ENCODE measurements at regions not wholly inside any gene's neighbourhood (a gene's known extent, or its start where the extent isn't known, plus 50 kb on each side); places are given as distances from the start of the nearest gene placed in this dataset.
A peak's percentile ranks its signal among the peaks of the same experiment; 100 is the strongest.
"Not testable (repeated sequence)": the region's sequence is repeated elsewhere in the genome, so short reads cannot be mapped to it uniquely, and the experiment has no call there.

DNA sequence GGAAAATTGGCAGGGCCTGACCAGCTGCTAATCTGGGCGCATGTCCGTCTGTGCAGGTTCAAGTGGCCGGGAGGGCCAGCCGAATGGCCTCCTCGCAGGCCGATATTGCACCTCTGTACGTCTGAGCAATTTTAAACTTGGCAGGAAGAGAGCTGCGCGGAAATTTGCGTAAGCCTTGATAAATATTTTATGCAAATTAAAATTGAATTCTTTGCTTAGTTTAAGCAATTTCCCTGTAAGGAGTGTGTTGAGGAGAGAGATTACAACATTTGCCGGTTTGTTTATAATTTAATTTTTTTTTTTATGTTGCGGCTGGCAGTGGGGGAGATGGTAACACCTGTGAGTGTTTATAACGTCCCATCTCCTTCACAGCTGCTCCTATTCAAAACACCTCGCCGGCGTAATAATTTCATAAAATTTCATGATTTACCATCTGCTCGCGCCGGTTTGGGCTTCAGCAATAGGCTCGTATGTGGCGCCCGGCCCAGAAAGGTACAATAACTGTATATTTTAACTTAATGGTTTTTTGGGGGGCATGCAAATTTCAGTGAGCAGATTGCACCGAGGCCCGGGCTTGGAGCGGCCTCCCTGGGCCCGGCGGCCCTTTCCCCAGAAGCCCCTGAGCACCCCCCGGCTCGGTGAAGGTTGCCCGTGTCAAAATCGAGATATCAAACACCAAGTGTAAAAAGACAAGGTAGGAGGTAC lies 269.4 kb upstream of the MVB12B start:
- peak; percentile 87 for DNase-seq

- peak; percentile 91 for DNase-seq
Observed at GRCh38 chr9:126058011-126058531, 268.6 kb upstream of the MVB12B start.

DNA sequence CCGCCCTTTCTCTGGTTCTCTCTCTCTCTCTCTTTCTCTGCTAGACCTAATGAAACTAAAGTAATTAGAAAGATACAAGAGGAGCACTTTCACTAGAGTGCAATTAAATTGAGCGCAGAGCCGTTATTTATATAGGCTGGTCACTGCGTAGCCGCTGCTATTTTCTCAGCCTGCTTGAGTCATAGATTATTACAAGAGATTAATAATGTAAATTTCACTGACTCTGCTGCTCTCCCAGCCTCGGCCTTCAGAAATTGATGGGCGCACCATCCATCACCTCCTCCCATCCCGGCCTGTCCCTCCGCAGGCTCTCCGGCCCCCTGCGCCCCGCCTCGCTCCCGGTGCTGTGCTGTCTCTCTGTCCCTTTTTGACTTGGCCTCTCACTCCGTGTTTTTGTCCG lies 268.0 kb upstream of the MVB12B start:
- no peak for DNase-seq

DNA sequence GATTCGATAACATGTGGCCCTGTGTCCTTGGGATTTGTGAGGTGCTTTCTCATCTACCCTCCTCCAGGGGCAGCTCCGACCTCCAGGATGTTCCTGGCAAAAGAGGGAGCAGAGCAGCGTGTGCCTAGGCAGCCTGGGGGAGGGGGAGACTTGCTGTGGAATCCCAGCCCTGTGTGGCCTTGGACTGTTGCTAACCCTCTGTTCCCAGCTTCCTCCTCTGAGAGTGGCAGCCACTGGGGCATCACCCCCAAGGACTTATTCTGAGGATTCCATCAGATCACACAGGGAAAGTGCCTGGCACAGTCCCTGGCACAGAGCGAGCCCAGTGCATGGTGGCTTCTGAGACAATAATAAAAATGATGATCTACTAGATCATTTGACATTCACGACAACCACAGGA lies 265.1 kb upstream of the MVB12B start:
- no peak for DNase-seq

GRCh38 chr9:126062158-126062886 lies 264.3 kb upstream of the MVB12B start:
- DNase-seq = no peak

GRCh38 chr9:126063326-126063725 lies 263.3 kb upstream of the MVB12B start:
- no peak for DNase-seq

- DNase-seq = no peak
Observed at GRCh38 chr9:126066131-126066530, 260.5 kb upstream of the MVB12B start.

DNA sequence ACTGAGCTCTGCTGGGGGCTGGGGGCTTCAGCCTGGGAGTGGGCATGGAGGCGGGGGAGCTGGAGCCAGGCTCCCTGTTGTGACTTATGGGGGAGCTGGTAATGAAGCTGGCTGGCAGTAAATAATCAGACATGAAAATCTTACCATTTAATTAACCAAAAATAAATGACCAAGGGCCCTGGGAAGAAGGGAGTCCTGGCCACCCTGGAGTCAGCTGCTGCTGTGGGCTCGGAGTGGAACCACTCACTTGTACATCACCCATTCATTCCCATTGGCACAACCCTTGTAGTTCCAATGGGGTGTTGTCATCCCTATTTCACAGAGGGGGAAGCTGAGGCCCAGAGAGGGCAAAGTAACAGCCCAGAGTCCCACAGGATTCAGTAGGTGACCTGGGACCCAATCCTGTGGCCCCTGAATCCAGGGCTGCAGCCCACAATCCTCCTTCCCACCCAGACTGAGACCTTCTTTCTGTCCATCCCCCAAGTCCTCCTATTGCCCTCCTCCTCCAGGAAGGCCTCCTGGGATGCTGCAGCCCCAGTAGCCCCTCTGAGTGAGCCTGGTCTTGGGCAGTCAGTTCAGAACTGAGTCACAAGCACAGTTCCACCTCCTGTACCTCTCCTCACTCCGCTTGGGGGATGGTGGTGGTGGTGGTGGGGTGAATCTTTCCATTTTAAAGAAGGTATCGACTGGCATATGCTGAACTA lies 259.4 kb upstream of the MVB12B start:
- no peak for DNase-seq

DNA sequence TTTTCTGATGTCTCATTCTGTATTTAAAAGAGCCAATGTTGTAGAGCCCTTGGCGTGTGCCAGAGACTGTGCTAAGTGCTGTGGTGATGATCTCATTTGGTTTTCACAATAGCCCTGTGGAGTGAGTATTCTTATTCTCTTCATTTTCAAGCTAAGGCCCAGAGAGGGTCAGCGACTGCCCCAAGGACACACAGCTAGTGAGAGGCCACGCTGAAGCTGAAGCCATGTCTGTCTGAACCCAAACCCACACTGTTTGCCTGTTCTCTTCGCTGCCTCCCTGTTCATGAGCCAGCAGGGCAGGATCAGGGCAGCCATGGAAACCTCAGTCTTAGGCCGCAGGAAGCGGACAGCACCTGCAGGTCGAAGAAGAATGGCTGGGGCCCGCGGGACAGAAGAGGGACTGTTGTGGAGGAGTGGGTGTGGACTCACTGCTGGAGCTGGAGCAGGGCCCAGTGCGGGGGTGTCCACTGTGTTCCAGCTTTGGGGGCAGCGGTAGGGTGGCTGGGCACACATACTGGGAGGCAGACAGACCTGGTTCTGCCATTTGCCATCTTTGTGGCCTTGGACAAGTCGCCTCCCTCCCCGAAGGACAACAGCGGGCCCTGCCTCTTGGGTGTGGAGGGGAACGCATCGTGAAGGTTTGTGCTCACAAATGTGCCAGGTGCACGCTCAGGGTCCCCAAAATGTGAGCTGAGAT lies 257.9 kb upstream of the MVB12B start:
- no peak for DNase-seq

DNA sequence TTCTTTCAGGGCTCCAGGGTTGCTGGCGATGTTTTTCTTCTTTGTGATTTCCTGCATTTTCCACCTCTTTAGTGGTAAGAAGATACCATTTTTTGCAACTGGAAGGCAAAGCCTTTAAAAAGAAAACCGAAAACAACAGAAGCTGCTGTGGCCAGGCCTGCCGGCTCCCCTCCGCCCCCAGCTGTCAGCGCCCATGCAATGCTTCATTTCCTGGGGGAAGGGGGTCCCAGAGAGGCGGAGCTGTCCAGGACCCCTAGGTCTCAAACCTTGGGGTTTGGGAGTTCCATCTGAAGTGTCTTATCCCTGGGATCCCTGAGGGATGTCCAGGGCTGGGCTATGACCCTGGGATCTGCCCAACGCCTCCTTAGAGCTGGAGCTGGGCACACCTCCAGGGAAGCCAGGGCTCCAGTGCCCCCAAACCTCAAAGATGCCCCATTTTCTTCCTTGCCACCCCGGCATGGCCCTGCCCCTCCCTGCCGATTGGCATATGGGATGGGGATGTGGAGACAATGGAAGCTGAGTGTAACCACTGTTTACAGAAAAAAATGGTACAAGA lies 257.2 kb upstream of the MVB12B start:
- no peak for DNase-seq

- no peak for DNase-seq
Observed at GRCh38 chr9:126070058-126070655, 256.5 kb upstream of the MVB12B start.

GRCh38 chr9:126071076-126071750 lies 255.4 kb upstream of the MVB12B start:
- no peak for DNase-seq

GRCh38 chr9:126077656-126078055 lies 249.0 kb upstream of the MVB12B start:
- not testable (repeated sequence) for DNase-seq

GRCh38 chr9:126080641-126081040 lies 246.0 kb upstream of the MVB12B start:
- DNase-seq = no peak

- no peak for DNase-seq
Observed at GRCh38 chr9:126081746-126082145, 244.9 kb upstream of the MVB12B start.

DNA sequence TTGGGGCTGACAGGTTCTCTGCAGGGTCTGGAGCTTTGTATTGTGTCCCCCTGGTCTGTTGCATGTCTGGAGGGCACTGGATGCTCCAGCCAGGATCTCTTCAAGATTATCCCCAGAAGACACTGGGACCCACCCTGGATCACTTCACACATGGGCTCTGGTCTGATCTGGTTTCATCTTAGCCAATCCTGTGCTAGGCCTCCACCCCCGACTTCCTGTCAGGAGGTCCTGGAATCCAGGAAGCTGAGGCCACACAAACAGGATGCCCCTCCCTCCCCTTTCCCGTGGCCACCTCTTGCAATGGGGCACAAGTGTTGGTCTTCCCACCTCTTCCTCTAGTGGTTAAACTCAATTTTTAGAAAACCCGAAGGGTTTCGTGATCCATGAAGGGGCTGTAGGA lies 242.6 kb upstream of the MVB12B start:
- no peak for DNase-seq

DNA sequence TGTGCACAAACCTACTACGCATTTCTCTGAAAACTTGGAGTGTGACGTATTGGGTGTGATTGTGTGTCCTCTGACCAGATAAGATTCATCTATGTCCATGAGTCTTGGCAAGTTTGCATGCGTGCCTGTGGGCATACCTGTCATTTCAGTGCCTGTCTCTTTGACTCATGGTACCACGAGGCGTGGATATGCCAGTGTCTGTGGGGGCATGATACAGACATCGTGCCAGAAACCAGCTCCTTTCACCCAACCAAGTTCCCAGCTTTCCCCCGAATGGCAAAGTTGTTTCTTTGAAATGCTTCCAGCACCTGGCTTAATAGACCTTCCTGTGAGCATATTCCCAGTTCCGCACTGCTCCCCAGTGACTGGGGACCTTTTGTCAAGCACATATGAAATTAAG lies 241.9 kb upstream of the MVB12B start:
- no peak for DNase-seq

- no peak for DNase-seq
Observed at GRCh38 chr9:126085170-126085569, 241.5 kb upstream of the MVB12B start.

- DNase-seq = no peak
Observed at GRCh38 chr9:126088336-126088735, 238.3 kb upstream of the MVB12B start.

GRCh38 chr9:126089789-126090188 lies 236.8 kb upstream of the MVB12B start:
- DNase-seq = no peak

GRCh38 chr9:126093771-126094170 lies 232.9 kb upstream of the MVB12B start:
- DNase-seq = no peak

Data from NCI-H1694 (cell line).